Right atrium auricular region (tissue), 2 donors: ENCODE measurements at regions not wholly inside any gene's neighbourhood (a gene's known extent, or its start where the extent isn't known, plus 50 kb on each side); places are given as distances from the start of the nearest gene placed in this dataset.

Experiments
- DNase-seq: peaks from one replicate; pipeline ENCODE4 v3.0.0-alpha.2; 2019; ENCODE audit warnings: low spot score
- H3K27ac ChIP-seq, 2 donors: fragments of 200-600 bp; sonication (generic); 1 replicate in 1 of 2; 2 replicates in 1 of 2; pipeline ENCODE4 v1.5.1; 2016 to 2019
- H3K27me3 ChIP-seq, 2 donors: fragments of 200-600 bp; sonication (generic); one replicate each; pipeline versions ENCODE4 v1.5.1 to v1.6.0; 2017 to 2019
- H3K36me3 ChIP-seq: fragments of 200-600 bp; sonication (generic); one replicate; pipeline ENCODE4 v1.5.1; 2016
- H3K4me1 ChIP-seq, 2 donors: fragments of 200-600 bp; sonication (generic); one replicate each; pipeline versions ENCODE4 v1.5.1 to v1.6.0; 2017 to 2019
- H3K4me3 ChIP-seq, 2 donors: fragments of 200-600 bp; sonication (generic); 1 replicate in 1 of 2; 2 replicates in 1 of 2; pipeline ENCODE4 v1.5.1; 2017 to 2019; ENCODE audit warnings: mild to moderate bottlenecking in 1 of 2, moderate library complexity in 1 of 2
- H3K9me3 ChIP-seq, 2 donors: fragments of 200-600 bp; sonication (generic); one replicate each; pipeline ENCODE4 v1.5.1; 2019
- CTCF ChIP-seq, 2 donors: fragments of 200-600 bp; sonication (generic); IDR thresholded peaks; one replicate each; pipeline ENCODE4 v1.5.1; 2019; ENCODE audit warnings: antibody characterized with exemption in 2 of 2

- H3K36me3 ChIP-seq, result no peaks in the 10 kb centered on the region
- no peak overlapping the region for H3K4me3 ChIP-seq
- DNase-seq, result no peak
- no peak for TF ChIP-seq CTCF (IDR thresholded peaks at IDR 0.05)
- peaks cover 0 to 25% of the 10 kb centered on the region in 2 donors for H3K4me1 ChIP-seq
- H3K27ac ChIP-seq, result no peak overlapping the region
- no peaks in the 10 kb centered on the region for H3K9me3 ChIP-seq
- H3K27me3 ChIP-seq, result no peaks in the 10 kb centered on the region
These were observed 74.9 kb downstream of the CLDN34 start for GRCh38 chrX:10042055-10042454.

- no peaks in the 10 kb centered on the region for H3K9me3 ChIP-seq
- TF ChIP-seq CTCF (IDR thresholded peaks at IDR 0.05), result no peak
- H3K27ac ChIP-seq, result no peak overlapping the region
- no peaks in the 10 kb centered on the region for H3K36me3 ChIP-seq
- H3K27me3 ChIP-seq, result no peaks in the 10 kb centered on the region
- H3K4me1 ChIP-seq, result peaks cover 0 to 36% of the 10 kb centered on the region in 2 donors
- no peak overlapping the region for H3K4me3 ChIP-seq
- DNase-seq, result no peak
These were observed 76.2 kb downstream of the CLDN34 start for GRCh38 chrX:10043386-10043785.

- H3K4me1 ChIP-seq, result peaks cover 0 to 41% of the 10 kb centered on the region in 2 donors
These were observed 76.9 kb downstream of the CLDN34 start for GRCh38 chrX:10044021-10044420.

GRCh38 chrX:10045327-10046000, 78.3 kb downstream of the CLDN34 start:
- peaks cover 0 to 53% of the 10 kb centered on the region in 2 donors for H3K4me1 ChIP-seq
- TF ChIP-seq CTCF (IDR thresholded peaks at IDR 0.05), result no peak
- DNase-seq, result peak; percentile 68
- no peaks in the 10 kb centered on the region for H3K36me3 ChIP-seq
- H3K27me3 ChIP-seq, result no peaks in the 10 kb centered on the region
- peak overlapping the region; percentile 28 to 71 for H3K27ac ChIP-seq
- no peak overlapping the region for H3K4me3 ChIP-seq
- H3K9me3 ChIP-seq, result no peaks in the 10 kb centered on the region

More at GRCh38 chrX:10044021-10044420, 76.9 kb downstream of the CLDN34 start:
- Histone ChIP-seq H3K9me3 (no peaks in the 10 kb centered on the region), H3K27me3 (no peaks in the 10 kb centered on the region), H3K27ac (peak overlapping the region in 1 of 2 donors; percentile 28), H3K36me3 (no peaks in the 10 kb centered on the region), H3K4me3 (no peak overlapping the region)
- no peak for TF ChIP-seq CTCF (IDR thresholded peaks at IDR 0.05)
- no peak for DNase-seq

GRCh38 chrX:10047133-10047532, 80.0 kb downstream of the CLDN34 start:
- Histone ChIP-seq H3K4me1 (peaks cover 0 to 58% of the 10 kb centered on the region in 2 donors), H3K36me3 (no peaks in the 10 kb centered on the region), H3K4me3 (no peak overlapping the region), H3K27ac (peak overlapping the region; percentile 16 to 20), H3K27me3 (no peaks in the 10 kb centered on the region), H3K9me3 (no peaks in the 10 kb centered on the region)
- no peak for DNase-seq
- no peak for TF ChIP-seq CTCF (IDR thresholded peaks at IDR 0.05)

- no peak overlapping the region for H3K4me3 ChIP-seq
- H3K36me3 ChIP-seq, result no peaks in the 10 kb centered on the region
- peaks cover 0 to 62% of the 10 kb centered on the region in 2 donors for H3K4me1 ChIP-seq
- no peaks in the 10 kb centered on the region for H3K27me3 ChIP-seq
- peak overlapping the region; percentile 16 to 20 for H3K27ac ChIP-seq
- TF ChIP-seq CTCF (IDR thresholded peaks at IDR 0.05), result no peak
- no peaks in the 10 kb centered on the region for H3K9me3 ChIP-seq
- no peak for DNase-seq
These were observed 80.5 kb downstream of the CLDN34 start for GRCh38 chrX:10047631-10048030.
